ENCODE measurements at regions not wholly inside any gene's neighbourhood (a gene's known extent, or its start where the extent isn't known, plus 50 kb on each side); places are given as distances from the start of the nearest gene placed in this dataset.

GRCh38 chr14:83289390-83289789, 1755.7 kb upstream of the SEL1L start (continued):
- TF ChIP-seq REST (IDR thresholded peaks at IDR 0.05; ENCODE audit: unreplicated experiment) (no peak), EZH2phosphoT487 (IDR thresholded peaks at IDR 0.05; ENCODE audit: unreplicated experiment) (no peak)

GRCh38 chr14:83289896-83290295, 1756.2 kb upstream of the SEL1L start:
- Histone ChIP-seq H3K27me3 (ENCODE audit: insufficient read depth) (no peaks in the 10 kb centered on the region), H3F3A (replicated peaks; ENCODE audit: low read depth) (no peaks in the 10 kb centered on the region), H3K9me2 (ENCODE audit: insufficient read depth) (no peaks in the 10 kb centered on the region), H3K4me1 (ENCODE audit: insufficient read depth) (no peaks in the 10 kb centered on the region), H2AFZ (no peak overlapping the region), H3K4me2 (no peak overlapping the region), H3K36me3 (ENCODE audit: insufficient read depth) (no peaks in the 10 kb centered on the region), H3K79me2 (replicated peaks; ENCODE audit: insufficient read depth) (no peaks in the 10 kb centered on the region), H4K20me1 (replicated peaks; ENCODE audit: insufficient read depth) (no peaks in the 10 kb centered on the region), H3K27ac (ENCODE audit: low read depth) (no peak overlapping the region), H3K4me3 (no peak overlapping the region)
- Mint-ChIP-seq H3K36me3 (ENCODE audit: low read depth) (no peaks in the 10 kb centered on the region), H3K27ac (no peak overlapping the region), H3K9me3 (no peaks in the 10 kb centered on the region), H3K27me3 (ENCODE audit: insufficient read depth, low read depth, poor library complexity) (no peaks in the 10 kb centered on the region), H3K4me3 (no peak overlapping the region), H3K4me1 (no peaks in the 10 kb centered on the region; the same call in 1 of the 3 replicates)
- no peak for TF ChIP-seq CTCF (conservative IDR thresholded peaks at IDR 0.05; ENCODE audit: low read depth in 2 of 2)
- no peak for TF ChIP-seq JUNB (IDR thresholded peaks at IDR 0.05; ENCODE audit: unreplicated experiment)
- TF ChIP-seq ETS1 (IDR thresholded peaks at IDR 0.05), result no peak
- DNase-seq (ENCODE audit: low spot score), result no peak
- ATAC-seq, result no peak

- DNase-seq (ENCODE audit: low spot score) (no peak), ATAC-seq (no peak)
- no peak overlapping the region for H3K4me3 Mint-ChIP-seq
- Histone ChIP-seq H3K36me3 (ENCODE audit: insufficient read depth) (no peaks in the 10 kb centered on the region), H3K27ac (ENCODE audit: low read depth) (no peak overlapping the region), H3F3A (replicated peaks; ENCODE audit: low read depth) (no peaks in the 10 kb centered on the region), H2AFZ (no peak overlapping the region), H4K20me1 (replicated peaks; ENCODE audit: insufficient read depth) (no peaks in the 10 kb centered on the region), H3K4me1 (ENCODE audit: insufficient read depth) (no peaks in the 10 kb centered on the region), H3K79me2 (replicated peaks; ENCODE audit: insufficient read depth) (no peaks in the 10 kb centered on the region), H3K9me2 (ENCODE audit: insufficient read depth) (no peaks in the 10 kb centered on the region), H3K4me2 (no peak overlapping the region), H3K27me3 (ENCODE audit: insufficient read depth) (no peaks in the 10 kb centered on the region), H3K4me3 (no peak overlapping the region)
- H3K27me3 Mint-ChIP-seq (ENCODE audit: insufficient read depth, low read depth, poor library complexity), result no peaks in the 10 kb centered on the region
- no peaks in the 10 kb centered on the region for H3K9me3 Mint-ChIP-seq
- no peaks in the 10 kb centered on the region; the same call in 1 of the 3 replicates for H3K4me1 Mint-ChIP-seq
- no peak overlapping the region for H3K27ac Mint-ChIP-seq
- no peak for TF ChIP-seq NANOG (IDR thresholded peaks at IDR 0.05; ENCODE audit: borderline replicate concordance)
- TF ChIP-seq JUNB (IDR thresholded peaks at IDR 0.05; ENCODE audit: unreplicated experiment), result no peak
- H3K36me3 Mint-ChIP-seq (ENCODE audit: low read depth), result no peaks in the 10 kb centered on the region
These were observed 1756.8 kb upstream of the SEL1L start for GRCh38 chr14:83290447-83290846.

All from GM23338 (cell line).